ENCODE measurements at regions not wholly inside any gene's neighbourhood (a gene's known extent, or its start where the extent isn't known, plus 50 kb on each side); places are given as distances from the start of the nearest gene placed in this dataset.

- DNase-seq (ENCODE audit: low read depth in 2 of 3, low spot score in 2 of 3), result peak; percentile 7 to 46 (median 8)
Measured at GRCh38 chr16:17529982-17530760, 59.4 kb upstream of the XYLT1 start.

DNA sequence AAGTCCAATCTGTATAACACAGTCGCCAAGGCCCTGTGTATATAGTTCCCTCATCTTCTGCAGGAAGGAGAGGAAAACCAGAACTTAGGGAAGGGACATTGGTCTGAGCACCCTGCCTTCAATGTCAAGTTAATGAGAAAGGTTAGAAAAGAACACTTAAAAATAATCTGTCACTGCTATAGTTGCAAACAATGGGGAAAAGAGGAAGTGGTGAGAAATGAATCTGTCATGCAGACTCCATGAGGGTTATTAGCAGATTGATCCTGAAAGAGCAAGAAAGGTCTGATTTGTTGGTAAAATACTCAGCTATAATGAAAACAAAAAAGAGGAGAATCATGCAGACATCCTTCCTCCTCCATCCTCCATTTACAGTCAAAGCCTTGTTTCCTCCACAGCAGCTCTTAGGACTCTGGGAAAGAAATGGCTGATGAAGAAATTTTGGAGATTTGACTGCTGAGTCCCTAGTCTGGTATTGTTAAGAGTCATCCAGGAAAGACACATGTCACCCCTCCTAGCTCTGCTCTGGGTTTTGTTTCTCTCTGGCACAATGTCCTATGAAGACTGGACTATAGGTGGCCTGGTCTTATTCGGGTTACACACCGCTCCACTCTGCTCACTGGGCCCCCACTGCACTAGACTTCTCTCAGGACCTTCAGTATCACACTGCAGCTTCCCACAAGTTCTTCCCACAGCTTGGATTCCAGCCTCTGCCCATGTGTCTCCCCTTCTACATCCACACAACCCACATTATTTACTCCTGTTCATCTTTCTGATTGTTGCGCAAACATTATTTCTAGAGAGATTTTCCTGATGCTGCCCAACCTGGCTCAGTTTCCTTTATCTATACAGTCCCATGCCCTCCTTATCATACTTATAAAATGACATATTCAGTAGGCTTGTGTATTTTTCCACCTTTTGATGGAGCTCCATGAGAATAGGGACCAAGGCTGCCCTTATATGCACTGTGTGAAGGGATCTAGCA is 56.5 kb upstream of the XYLT1 start:
- DNase-seq (ENCODE audit: low read depth in 2 of 3, low spot score in 2 of 3), result peak in 2 of 3 donors; percentile 17 to 59

GRCh38 chr16:17524656-17525055 is 53.9 kb upstream of the XYLT1 start:
- no peak for DNase-seq (ENCODE audit: low read depth in 2 of 3, low spot score in 2 of 3)

DNA sequence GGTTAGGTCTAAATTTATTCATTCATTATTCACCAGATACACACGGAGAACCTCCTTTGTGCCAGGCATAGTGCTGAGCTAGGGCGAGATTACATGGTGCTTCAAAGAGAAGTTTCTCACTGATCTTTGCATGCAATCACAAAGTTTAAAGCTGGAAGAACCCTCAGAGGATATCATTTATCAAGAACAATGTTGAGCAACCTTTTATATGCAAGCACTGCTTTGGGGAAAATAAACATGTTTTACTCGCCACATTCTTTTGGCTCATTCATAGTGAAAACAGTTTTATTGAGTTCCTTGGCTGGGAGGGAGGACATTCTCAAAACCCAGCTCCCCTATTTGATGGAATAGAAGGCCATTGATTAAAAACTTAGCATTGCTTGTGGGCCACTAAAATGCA is 49.8 kb upstream of the XYLT1 start:
- DNase-seq (ENCODE audit: low read depth in 2 of 3, low spot score in 2 of 3), result no peak
